PFSK-1 (cell line): ENCODE measurements at regions not wholly inside any gene's neighbourhood (a gene's known extent, or its start where the extent isn't known, plus 50 kb on each side); places are given as distances from the start of the nearest gene placed in this dataset.

Experiments used
- FOXP2 ChIP-seq: optimal IDR thresholded peaks from 2 replicates; pipeline ENCODE3; 2011; ENCODE audit warnings: borderline replicate concordance, control low read depth, inconsistent platforms; ENCODE audit not compliant: insufficient read depth; ENCODE audit errors: extremely low read length, extremely low read depth
- POLR2AphosphoS5 ChIP-seq: IDR thresholded peaks from 2 replicates; pipeline ENCODE4 v1.6.1; 2012; ENCODE audit warnings: low read depth, mild to moderate bottlenecking, control low read depth, low read length, moderate library complexity
- SIN3A ChIP-seq: IDR thresholded peaks from 2 replicates; pipeline ENCODE4 v1.6.1; 2012; ENCODE audit warnings: mild to moderate bottlenecking, low read length, moderate library complexity, borderline replicate concordance; ENCODE audit not compliant: insufficient read depth
- TAF1 ChIP-seq: IDR thresholded peaks from 2 replicates; pipeline ENCODE4 v1.6.1; 2012; ENCODE audit warnings: low read length, control low read depth, borderline replicate concordance; ENCODE audit not compliant: insufficient read depth
- TF ChIP-seq, protein P1 (sequence below), 2 experiments: IDR thresholded peaks; 2 replicates each; pipeline versions ENCODE4 v1.6.1 to v1.8.0; 2011 to 2012; ENCODE audit warnings: low read depth in 2 of 2, low read length in 2 of 2, control low read depth in 1 of 2, inconsistent platforms in 1 of 2, mild to moderate bottlenecking in 1 of 2, moderate library complexity in 1 of 2; ENCODE audit not compliant: insufficient read depth in 1 of 2

DNA sequence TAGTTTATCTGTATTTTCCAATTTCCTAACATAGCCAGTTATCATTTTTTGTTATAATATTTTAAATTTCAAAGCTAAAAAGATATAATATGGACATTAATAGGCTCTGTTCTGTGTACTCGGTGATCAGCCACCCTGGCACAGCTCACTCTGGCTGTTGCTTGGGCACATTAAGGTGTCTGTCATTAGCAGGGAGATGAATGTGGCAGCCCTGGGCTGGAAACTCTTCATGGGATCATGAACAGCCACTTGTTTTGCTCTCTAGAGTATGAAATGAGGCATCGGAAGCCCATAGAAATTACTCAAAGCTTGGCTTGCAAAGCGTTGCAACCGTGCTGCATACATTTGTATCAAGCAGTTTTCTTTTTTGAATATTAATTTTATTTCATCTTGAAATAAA, 233.2 kb downstream of the DACT1 start:
- TF ChIP-seq POLR2AphosphoS5, result no peak
- no peak for TF ChIP-seq SIN3A
- no peak for TF ChIP-seq FOXP2
- TF ChIP-seq TAF1, result no peak
- TF ChIP-seq, protein P1, sequence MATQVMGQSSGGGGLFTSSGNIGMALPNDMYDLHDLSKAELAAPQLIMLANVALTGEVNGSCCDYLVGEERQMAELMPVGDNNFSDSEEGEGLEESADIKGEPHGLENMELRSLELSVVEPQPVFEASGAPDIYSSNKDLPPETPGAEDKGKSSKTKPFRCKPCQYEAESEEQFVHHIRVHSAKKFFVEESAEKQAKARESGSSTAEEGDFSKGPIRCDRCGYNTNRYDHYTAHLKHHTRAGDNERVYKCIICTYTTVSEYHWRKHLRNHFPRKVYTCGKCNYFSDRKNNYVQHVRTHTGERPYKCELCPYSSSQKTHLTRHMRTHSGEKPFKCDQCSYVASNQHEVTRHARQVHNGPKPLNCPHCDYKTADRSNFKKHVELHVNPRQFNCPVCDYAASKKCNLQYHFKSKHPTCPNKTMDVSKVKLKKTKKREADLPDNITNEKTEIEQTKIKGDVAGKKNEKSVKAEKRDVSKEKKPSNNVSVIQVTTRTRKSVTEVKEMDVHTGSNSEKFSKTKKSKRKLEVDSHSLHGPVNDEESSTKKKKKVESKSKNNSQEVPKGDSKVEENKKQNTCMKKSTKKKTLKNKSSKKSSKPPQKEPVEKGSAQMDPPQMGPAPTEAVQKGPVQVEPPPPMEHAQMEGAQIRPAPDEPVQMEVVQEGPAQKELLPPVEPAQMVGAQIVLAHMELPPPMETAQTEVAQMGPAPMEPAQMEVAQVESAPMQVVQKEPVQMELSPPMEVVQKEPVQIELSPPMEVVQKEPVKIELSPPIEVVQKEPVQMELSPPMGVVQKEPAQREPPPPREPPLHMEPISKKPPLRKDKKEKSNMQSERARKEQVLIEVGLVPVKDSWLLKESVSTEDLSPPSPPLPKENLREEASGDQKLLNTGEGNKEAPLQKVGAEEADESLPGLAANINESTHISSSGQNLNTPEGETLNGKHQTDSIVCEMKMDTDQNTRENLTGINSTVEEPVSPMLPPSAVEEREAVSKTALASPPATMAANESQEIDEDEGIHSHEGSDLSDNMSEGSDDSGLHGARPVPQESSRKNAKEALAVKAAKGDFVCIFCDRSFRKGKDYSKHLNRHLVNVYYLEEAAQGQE (IDR thresholded peaks at IDR 0.05; ENCODE audit: insufficient read depth in 1 of 2, low read depth in 2 of 2, low read length in 2 of 2), result no peak

DNA sequence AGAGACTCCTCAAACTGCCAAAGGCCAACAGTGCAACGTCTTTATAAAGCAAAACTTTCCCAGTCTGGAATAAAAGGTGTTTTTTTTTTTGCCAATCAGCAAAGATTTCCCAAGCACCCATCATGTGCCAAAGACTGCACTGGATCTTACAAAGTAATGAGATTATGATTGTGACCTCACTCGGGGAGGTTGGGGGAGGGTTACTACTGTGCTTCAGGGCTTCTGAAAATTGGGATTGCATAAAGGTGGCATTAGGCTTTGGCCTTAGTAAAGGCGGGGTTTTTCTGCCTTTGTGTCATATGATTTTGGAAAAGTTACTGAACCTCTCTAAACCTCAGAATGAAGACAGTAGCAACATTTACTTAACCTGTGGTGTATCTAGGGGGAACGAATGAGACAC, 233.8 kb downstream of the DACT1 start:
- TF ChIP-seq TAF1 (no peak), POLR2AphosphoS5 (no peak), FOXP2 (no peak), SIN3A (no peak)
- TF ChIP-seq, protein P1 (IDR thresholded peaks at IDR 0.05; ENCODE audit: insufficient read depth in 1 of 2, low read depth in 2 of 2, low read length in 2 of 2), result no peak

DNA sequence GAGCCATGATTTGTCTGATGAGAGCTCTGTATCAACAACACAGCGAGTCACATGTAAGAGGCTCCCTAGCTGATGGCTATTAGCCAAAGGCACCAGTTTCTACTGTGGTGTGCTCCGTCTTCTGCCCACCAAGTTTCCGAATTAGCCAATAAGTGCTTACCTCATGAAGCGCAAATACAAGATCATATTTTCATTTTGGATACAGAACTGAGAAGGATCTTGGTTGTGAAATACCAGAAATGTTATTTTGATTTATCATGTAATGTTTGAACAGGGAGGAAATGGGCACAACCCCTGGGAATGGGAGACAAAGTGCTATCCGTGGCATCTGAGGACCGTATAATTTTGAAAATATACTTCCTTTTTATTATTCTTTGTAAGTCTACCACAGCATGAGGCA, 234.3 kb downstream of the DACT1 start:
- TF ChIP-seq POLR2AphosphoS5 (no peak), SIN3A (no peak), TAF1 (no peak), FOXP2 (no peak)
- TF ChIP-seq, protein P1 (IDR thresholded peaks at IDR 0.05; ENCODE audit: insufficient read depth in 1 of 2, low read depth in 2 of 2, low read length in 2 of 2), result no peak

DNA sequence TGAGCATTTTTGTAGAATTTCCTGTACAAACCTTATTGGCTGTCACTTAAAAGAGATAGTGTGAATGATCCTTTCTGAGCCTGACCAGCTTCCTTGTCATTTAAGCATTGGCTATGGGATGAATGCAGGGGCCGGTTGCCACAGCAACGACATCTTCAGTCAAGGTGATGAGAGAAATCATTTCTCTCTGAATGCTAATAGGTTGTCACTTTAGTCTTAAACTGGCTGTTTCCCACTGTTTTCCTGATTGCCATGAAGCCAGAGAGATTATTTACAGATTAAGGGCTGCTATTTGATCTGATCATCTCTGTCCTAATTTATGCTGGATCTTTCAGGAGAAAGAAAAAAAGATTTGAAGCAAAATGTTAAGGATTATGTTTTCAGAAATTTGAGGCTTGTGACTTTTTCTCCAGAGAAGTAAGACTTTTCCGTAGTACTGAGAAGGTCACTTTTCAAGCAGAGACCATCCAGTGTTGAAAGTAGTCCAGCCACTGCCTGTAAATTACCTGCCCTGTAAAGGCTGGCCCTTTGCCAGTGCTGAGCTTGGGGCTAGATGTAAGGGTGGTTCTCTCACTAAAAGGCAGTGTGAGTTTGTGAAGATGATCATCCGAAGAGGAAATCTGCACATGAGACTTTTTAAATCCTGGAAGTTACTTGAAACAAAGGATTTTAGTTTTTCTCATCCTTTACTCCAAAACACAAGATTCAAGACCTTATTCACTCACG, 235.6 kb downstream of the DACT1 start:
- TF ChIP-seq TAF1 (no peak), POLR2AphosphoS5 (no peak), FOXP2 (no peak), SIN3A (no peak)
- TF ChIP-seq, protein P1 (IDR thresholded peaks at IDR 0.05; ENCODE audit: insufficient read depth in 1 of 2, low read depth in 2 of 2, low read length in 2 of 2), result no peak

DNA sequence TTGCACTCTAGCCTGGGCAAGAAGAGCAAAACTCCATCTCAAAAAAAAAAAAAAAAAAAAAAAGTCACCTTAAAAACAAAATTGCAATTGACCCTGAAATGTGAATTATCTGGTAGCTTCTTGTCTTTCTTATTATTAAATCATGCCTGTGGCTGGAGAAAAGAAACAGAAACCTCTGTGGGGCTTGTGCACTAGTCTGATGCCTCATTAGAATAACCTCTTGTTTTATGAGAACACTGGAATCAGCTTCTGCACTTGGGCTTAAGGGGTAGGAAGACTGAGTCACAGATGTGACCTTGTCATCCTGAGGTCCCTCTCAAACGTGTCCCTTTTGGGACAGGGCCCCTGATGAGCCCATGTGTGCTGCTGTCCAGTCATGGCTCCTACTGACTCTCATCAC, 237.9 kb downstream of the DACT1 start:
- TF ChIP-seq, protein P1 (IDR thresholded peaks at IDR 0.05; ENCODE audit: insufficient read depth in 1 of 2, low read depth in 2 of 2, low read length in 2 of 2), result no peak
- TF ChIP-seq POLR2AphosphoS5, result no peak
